MM.1S (cell line): ENCODE measurements at regions not wholly inside any gene's neighbourhood (a gene's known extent, or its start where the extent isn't known, plus 50 kb on each side); places are given as distances from the start of the nearest gene placed in this dataset.

Experiments used
- DNase-seq: peaks from one replicate; pipeline ENCODE4 v3.0.0-alpha.2; 2015
- H2AFZ ChIP-seq: fragments of 300-600 bp; sonication (generic); 2 replicates; pipeline ENCODE4 v1.6.0; 2016; ENCODE audit warnings: antibody characterized with exemption, low read length
- H3F3A ChIP-seq: fragments of 300-600 bp; sonication (generic); 2 replicates; pipeline ENCODE4 v1.6.1; 2016; ENCODE audit warnings: mild to moderate bottlenecking, antibody characterized with exemption, low read length, moderate library complexity, mixed read lengths; ENCODE audit not compliant: insufficient read depth
- H3K27ac ChIP-seq: fragments of 300-600 bp; sonication (generic); 2 replicates; pipeline ENCODE4 v1.5.1; 2016; ENCODE audit warnings: mild to moderate bottlenecking, low read length
- H3K27me3 ChIP-seq: fragments of 300-600 bp; sonication (generic); replicated peaks from 2 replicates; pipeline ENCODE4 v1.6.0; 2016; ENCODE audit warnings: low read length; ENCODE audit not compliant: insufficient read depth
- H3K36me3 ChIP-seq: fragments of 300-600 bp; sonication (generic); replicated peaks from 2 replicates; pipeline ENCODE4 v1.6.1; 2016; ENCODE audit warnings: mild to moderate bottlenecking, low read length, mixed read lengths; ENCODE audit not compliant: insufficient read depth
- H3K4me1 ChIP-seq: fragments of 300-600 bp; sonication (generic); 2 replicates; pipeline ENCODE4 v1.6.1; 2016; ENCODE audit warnings: low read length, mixed read lengths
- H3K4me2 ChIP-seq: fragments of 300-600 bp; sonication (generic); 2 replicates; pipeline ENCODE4 v1.6.0; 2016; ENCODE audit warnings: low read depth, low read length
- H3K4me3 ChIP-seq: fragments of 300-600 bp; sonication (generic); 2 replicates; pipeline ENCODE4 v1.5.1; 2016; ENCODE audit warnings: low read length, mixed read lengths
- H3K79me2 ChIP-seq: fragments of 300-600 bp; sonication (generic); 2 replicates; pipeline ENCODE4 v1.6.1; 2016; ENCODE audit warnings: mixed run types, low read length, mixed read lengths
- H3K9ac ChIP-seq: fragments of 300-600 bp; sonication (generic); 2 replicates; pipeline ENCODE4 v1.6.1; 2016; ENCODE audit warnings: low read length, mixed read lengths
- H3K9me2 ChIP-seq: fragments of 300-600 bp; sonication (generic); replicated peaks from 2 replicates; pipeline ENCODE4 v1.6.1; 2016; ENCODE audit warnings: mild to moderate bottlenecking, low read length, mixed read lengths; ENCODE audit not compliant: insufficient read depth
- H3K9me3 ChIP-seq: fragments of 300-600 bp; sonication (generic); replicated peaks from 2 replicates; pipeline ENCODE4 v1.6.1; 2016; ENCODE audit warnings: mild to moderate bottlenecking, low read length, mixed read lengths; ENCODE audit not compliant: insufficient read depth
- H4K20me1 ChIP-seq: fragments of 300-600 bp; sonication (generic); 2 replicates; pipeline ENCODE4 v1.6.1; 2016; ENCODE audit warnings: mild to moderate bottlenecking, low read length, moderate library complexity, mixed read lengths; ENCODE audit not compliant: insufficient read depth
- CTCF ChIP-seq: fragments of 300-600 bp; sonication (generic); IDR thresholded peaks from 2 replicates; pipeline ENCODE4 v1.5.1; 2016; ENCODE audit warnings: antibody characterized with exemption, low read length, mixed read lengths
- EZH2 ChIP-seq: fragments of 300-600 bp; sonication (generic); optimal IDR thresholded peaks from 2 replicates; pipeline ENCODE3; 2017; ENCODE audit warnings: low read depth, mild to moderate bottlenecking, antibody characterized with exemption, low read length, mixed read lengths
- EZH2phosphoT487 ChIP-seq: fragments of 300-600 bp; sonication (generic); IDR thresholded peaks from 2 replicates; pipeline ENCODE4 v1.6.1; 2018; ENCODE audit warnings: antibody characterized with exemption, low read length

- H3K79me2 ChIP-seq: no peaks in the 10 kb centered on the region
- no peak overlapping the region for H3K4me3 ChIP-seq
- no peak overlapping the region for H2AFZ ChIP-seq
- H4K20me1 ChIP-seq: no peaks in the 10 kb centered on the region
- no peak overlapping the region for H3K9ac ChIP-seq
- no peaks in the 10 kb centered on the region for H3F3A ChIP-seq
- H3K27ac ChIP-seq: no peak overlapping the region
- DNase-seq: no peak
- H3K9me3 ChIP-seq: no peaks in the 10 kb centered on the region
- no peaks in the 10 kb centered on the region for H3K36me3 ChIP-seq
- no peaks in the 10 kb centered on the region for H3K4me1 ChIP-seq
- TF ChIP-seq EZH2 (no peak), CTCF (no peak), EZH2phosphoT487 (no peak)
- no peaks in the 10 kb centered on the region for H3K9me2 ChIP-seq
- H3K4me2 ChIP-seq: no peak overlapping the region
- no peaks in the 10 kb centered on the region for H3K27me3 ChIP-seq
These were observed 308.1 kb upstream of the GRAMD2B start for GRCh38 chr5:126115059-126115629.

GRCh38 chr5:126117044-126117443 is 306.2 kb upstream of the GRAMD2B start:
- Histone ChIP-seq H3K9ac (no peak overlapping the region), H3K9me3 (no peaks in the 10 kb centered on the region), H3K27me3 (no peaks in the 10 kb centered on the region), H3K79me2 (no peaks in the 10 kb centered on the region), H3K4me2 (no peak overlapping the region), H3F3A (no peaks in the 10 kb centered on the region), H3K27ac (no peak overlapping the region), H3K4me1 (no peaks in the 10 kb centered on the region), H3K4me3 (no peak overlapping the region), H4K20me1 (no peaks in the 10 kb centered on the region), H2AFZ (no peak overlapping the region), H3K9me2 (no peaks in the 10 kb centered on the region), H3K36me3 (no peaks in the 10 kb centered on the region)
- DNase-seq: no peak
- TF ChIP-seq EZH2phosphoT487: no peak
- TF ChIP-seq CTCF: no peak
- no peak for TF ChIP-seq EZH2

- Histone ChIP-seq H3K9me3 (no peaks in the 10 kb centered on the region), H3K9ac (no peak overlapping the region), H3K4me3 (no peak overlapping the region), H3F3A (no peaks in the 10 kb centered on the region), H3K27ac (no peak overlapping the region), H3K9me2 (no peaks in the 10 kb centered on the region), H3K27me3 (no peaks in the 10 kb centered on the region), H3K36me3 (no peaks in the 10 kb centered on the region), H3K79me2 (no peaks in the 10 kb centered on the region), H4K20me1 (no peaks in the 10 kb centered on the region), H2AFZ (no peak overlapping the region), H3K4me2 (no peak overlapping the region), H3K4me1 (no peaks in the 10 kb centered on the region)
- DNase-seq: no peak
- TF ChIP-seq EZH2phosphoT487: no peak
- TF ChIP-seq EZH2: no peak
- TF ChIP-seq CTCF: no peak
These were observed 303.2 kb upstream of the GRAMD2B start for GRCh38 chr5:126119887-126120442.
